ENCODE measurements at regions not wholly inside any gene's neighbourhood (a gene's known extent, or its start where the extent isn't known, plus 50 kb on each side); places are given as distances from the start of the nearest gene placed in this dataset.

DNA sequence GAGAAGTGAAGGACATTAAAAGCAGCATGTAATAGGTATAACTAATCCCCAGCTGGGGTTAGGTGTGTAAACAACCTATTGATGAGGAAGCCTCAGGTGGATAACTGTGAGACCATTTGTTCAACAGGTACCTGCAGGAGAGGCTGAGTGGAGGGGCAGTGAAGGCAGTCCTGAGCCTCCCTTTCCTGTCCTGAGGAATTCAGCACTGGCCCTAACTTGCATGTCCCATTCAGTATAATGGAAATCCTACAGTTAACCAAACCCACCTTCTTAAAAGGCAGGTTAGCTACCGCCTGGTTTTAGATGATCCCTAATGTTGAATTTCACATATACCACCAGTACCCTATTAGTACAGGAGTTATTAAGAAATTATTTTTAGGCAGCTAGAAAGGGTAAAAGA lies 225.9 kb upstream of the GOT2 start:
- in situ Hi-C loops (cut with MboI) = no loop called here
- no peak overlapping the region for H2AFZ ChIP-seq (ENCODE audit: control insufficient read depth, low read depth, low read length)
- SMC1A ChIA-PET (ENCODE audit: uncharacterized antibody, unreplicated experiment) = interaction anchor here (1.0 to 1.9 kb wide), 2 partner anchors 19 to 106 kb away, joined by 3 to 6 read pairs; no protein-coding TSS in a partner anchor
- no TSS peak for BruUV-seq (replicated peaks)
- H3K27me3 ChIP-seq (replicated peaks in 1 of 2; ENCODE audit: control insufficient read depth in 2 of 2, insufficient read depth in 2 of 2, low read length in 1 of 2) = no peaks in the 10 kb centered on the region
- POLR2A ChIA-PET = no interaction called here
- ATAC-seq (no peak), FAIRE-seq (no peak), DNase-seq (ENCODE audit: low read depth, low spot score) (no peak)
- H3K9ac ChIP-seq (ENCODE audit: control insufficient read depth, insufficient read depth, low read length) = no peak overlapping the region
- H3K27ac ChIP-seq (ENCODE audit: control insufficient read depth, insufficient read depth) = no peak overlapping the region
- no peaks in the 10 kb centered on the region for H3K9me3 ChIP-seq (replicated peaks; ENCODE audit: control insufficient read depth, insufficient read depth, low read length)
- no peaks in the 10 kb centered on the region for H3K4me1 ChIP-seq (ENCODE audit: control insufficient read depth, insufficient read depth, low read length)
- no peak overlapping the region for H3K4me2 ChIP-seq (ENCODE audit: control insufficient read depth, insufficient read depth)
- no peaks in the 10 kb centered on the region for H3K36me3 ChIP-seq (ENCODE audit: control insufficient read depth in 2 of 2, insufficient read depth in 2 of 2, low read length in 1 of 2)
- intact Hi-C loops (cut with micrococcal nuclease; ENCODE audit: unreplicated experiment) = no loop called here
- H3K79me2 ChIP-seq (ENCODE audit: control insufficient read depth, insufficient read depth, low read length) = no peaks in the 10 kb centered on the region
- CTCF ChIA-PET = no interaction called here
- no peak overlapping the region for H3K4me3 ChIP-seq
- WGBS (ENCODE audit: insufficient coverage, insufficient replicate concordance, low lambda C conversion rate, missing lambda C conversion rate) = 0% methylated on average over 1 of the region's 1 CpG
- no peaks in the 10 kb centered on the region for H4K20me1 ChIP-seq (ENCODE audit: control insufficient read depth, insufficient read depth)
- RAD21 ChIA-PET (ENCODE audit: unreplicated experiment) = interaction anchor here (0.6 kb wide), 1 partner anchor 8 kb away, joined by 3 read pairs; no protein-coding TSS in a partner anchor
- TF ChIP-seq, protein P1, sequence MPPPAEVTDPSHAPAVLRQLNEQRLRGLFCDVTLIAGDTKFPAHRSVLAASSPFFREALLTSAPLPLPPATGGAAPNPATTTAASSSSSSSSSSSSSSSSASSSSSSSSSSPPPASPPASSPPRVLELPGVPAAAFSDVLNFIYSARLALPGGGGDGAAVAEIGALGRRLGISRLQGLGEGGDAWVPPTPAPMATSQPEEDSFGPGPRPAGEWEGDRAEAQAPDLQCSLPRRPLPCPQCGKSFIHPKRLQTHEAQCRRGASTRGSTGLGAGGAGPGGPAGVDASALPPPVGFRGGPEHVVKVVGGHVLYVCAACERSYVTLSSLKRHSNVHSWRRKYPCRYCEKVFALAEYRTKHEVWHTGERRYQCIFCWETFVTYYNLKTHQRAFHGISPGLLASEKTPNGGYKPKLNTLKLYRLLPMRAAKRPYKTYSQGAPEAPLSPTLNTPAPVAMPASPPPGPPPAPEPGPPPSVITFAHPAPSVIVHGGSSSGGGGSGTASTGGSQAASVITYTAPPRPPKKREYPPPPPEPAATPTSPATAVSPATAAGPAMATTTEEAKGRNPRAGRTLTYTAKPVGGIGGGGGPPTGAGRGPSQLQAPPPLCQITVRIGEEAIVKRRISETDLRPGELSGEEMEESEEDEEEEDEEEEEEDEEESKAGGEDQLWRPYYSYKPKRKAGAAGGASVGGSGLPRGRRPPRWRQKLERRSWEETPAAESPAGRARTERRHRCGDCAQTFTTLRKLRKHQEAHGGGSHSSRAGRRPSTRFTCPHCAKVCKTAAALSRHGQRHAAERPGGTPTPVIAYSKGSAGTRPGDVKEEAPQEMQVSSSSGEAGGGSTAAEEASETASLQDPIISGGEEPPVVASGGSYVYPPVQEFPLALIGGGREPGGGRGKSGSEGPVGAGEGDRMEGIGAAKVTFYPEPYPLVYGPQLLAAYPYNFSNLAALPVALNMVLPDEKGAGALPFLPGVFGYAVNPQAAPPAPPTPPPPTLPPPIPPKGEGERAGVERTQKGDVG (CRISPR knock-in tag; IDR thresholded peaks at IDR 0.05) = no peak
- TF ChIP-seq BRCA1 (IDR thresholded peaks at IDR 0.05; ENCODE audit: low read depth, low read length) = no peak

DNA sequence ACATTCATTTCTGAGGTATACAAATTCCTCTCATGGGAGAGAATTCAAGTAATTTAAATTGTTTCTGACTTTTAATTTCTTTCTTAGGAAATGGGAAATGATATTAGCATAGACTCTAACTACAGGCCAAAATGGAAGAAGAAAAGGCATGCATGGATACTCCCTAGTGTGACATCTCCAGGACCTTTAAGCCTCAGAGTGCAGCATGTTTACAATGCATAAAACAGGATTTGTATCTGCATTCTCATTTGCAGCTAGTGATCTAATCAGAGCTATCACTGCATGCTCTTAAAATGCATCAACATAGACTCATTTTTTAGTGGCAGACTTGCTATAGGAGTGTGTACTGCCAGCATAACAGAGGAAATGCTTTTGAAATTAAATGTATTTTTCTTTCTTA lies 224.6 kb upstream of the GOT2 start:
- ChIA-PET SMC1A (ENCODE audit: uncharacterized antibody, unreplicated experiment) (interaction anchor here (1.0 to 1.9 kb wide), 5 partner anchors 10 to 115 kb away, joined by 3 to 6 read pairs (median 3); no protein-coding TSS in a partner anchor), CTCF (interaction anchor here (0.9 to 1.5 kb wide), 6 partner anchors 9 to 154 kb away, joined by 3 to 5 read pairs (median 3); no protein-coding TSS in a partner anchor)
- intact Hi-C loops (cut with micrococcal nuclease; ENCODE audit: unreplicated experiment) = no loop called here

More for the DNA sequence above, 224.6 kb upstream of the GOT2 start:
- H3K4me1 ChIP-seq (ENCODE audit: control insufficient read depth, insufficient read depth, low read length) = no peaks in the 10 kb centered on the region
- H3K4me3 ChIP-seq = no peak overlapping the region
- in situ Hi-C loops (cut with MboI) = no loop called here
- no peak overlapping the region for H2AFZ ChIP-seq (ENCODE audit: control insufficient read depth, low read depth, low read length)
- POLR2A ChIA-PET = no interaction called here
- RAD21 ChIA-PET (ENCODE audit: unreplicated experiment) = interaction anchor here (0.8 kb wide), 1 partner anchor 115 kb away, joined by 3 read pairs; no protein-coding TSS in a partner anchor
- no peaks in the 10 kb centered on the region for H4K20me1 ChIP-seq (ENCODE audit: control insufficient read depth, insufficient read depth)
- DNase-seq (ENCODE audit: low read depth, low spot score) (no peak), ATAC-seq (no peak), FAIRE-seq (no peak)
- TF ChIP-seq ETV6 (conservative IDR thresholded peaks at IDR 0.05 in 1 of 2, IDR thresholded peaks at IDR 0.05 in 1 of 2; ENCODE audit: borderline replicate concordance in 1 of 2, low read depth in 1 of 2) (no peak), MXI1 (IDR thresholded peaks at IDR 0.05; ENCODE audit: low read depth, low read length) (no peak), CBX3 (IDR thresholded peaks at IDR 0.05; ENCODE audit: borderline replicate concordance, low read depth) (no peak)
- H3K36me3 ChIP-seq (ENCODE audit: control insufficient read depth in 2 of 2, insufficient read depth in 2 of 2, low read length in 1 of 2) = no peaks in the 10 kb centered on the region
- H3K27me3 ChIP-seq (replicated peaks in 1 of 2; ENCODE audit: control insufficient read depth in 2 of 2, insufficient read depth in 2 of 2, low read length in 1 of 2) = no peaks in the 10 kb centered on the region
- no peaks in the 10 kb centered on the region for H3K79me2 ChIP-seq (ENCODE audit: control insufficient read depth, insufficient read depth, low read length)
- no TSS peak for BruUV-seq (replicated peaks)
- no peak overlapping the region for H3K9ac ChIP-seq (ENCODE audit: control insufficient read depth, insufficient read depth, low read length)
- no peak overlapping the region for H3K27ac ChIP-seq (ENCODE audit: control insufficient read depth, insufficient read depth)
- H3K9me3 ChIP-seq (replicated peaks; ENCODE audit: control insufficient read depth, insufficient read depth, low read length) = no peaks in the 10 kb centered on the region
- H3K4me2 ChIP-seq (ENCODE audit: control insufficient read depth, insufficient read depth) = no peak overlapping the region
